ENCODE measurements at regions not wholly inside any gene's neighbourhood (a gene's known extent, or its start where the extent isn't known, plus 50 kb on each side); places are given as distances from the start of the nearest gene placed in this dataset.

- TF ChIP-seq CTCF (conservative IDR thresholded peaks at IDR 0.05; ENCODE audit: low read depth, low read length) = no peak
- no peak overlapping the region for H3K4me3 ChIP-seq (ENCODE audit: low read depth, low read length)
- DNase-seq (ENCODE audit: low read depth) = no peak
These were observed 74.7 kb upstream of the SPIN1 start for GRCh38 chr9:88313364-88314220.

GRCh38 chr9:88312517-88313103 is 75.6 kb upstream of the SPIN1 start:
- no peak overlapping the region for H3K4me3 ChIP-seq (ENCODE audit: low read depth, low read length)
- TF ChIP-seq CTCF (conservative IDR thresholded peaks at IDR 0.05; ENCODE audit: low read depth, low read length) = no peak
- no peak for DNase-seq (ENCODE audit: low read depth)

GRCh38 chr9:88312045-88312444 is 76.2 kb upstream of the SPIN1 start:
- TF ChIP-seq CTCF (conservative IDR thresholded peaks at IDR 0.05; ENCODE audit: low read depth, low read length) = no peak
- H3K4me3 ChIP-seq (ENCODE audit: low read depth, low read length) = no peak overlapping the region
- no peak for DNase-seq (ENCODE audit: low read depth)

GRCh38 chr9:88310310-88310980 is 77.8 kb upstream of the SPIN1 start:
- DNase-seq (ENCODE audit: low read depth) = peak; percentile 30
- H3K4me3 ChIP-seq (ENCODE audit: low read depth, low read length) = no peak overlapping the region
- TF ChIP-seq CTCF (conservative IDR thresholded peaks at IDR 0.05; ENCODE audit: low read depth, low read length) = peak; percentile 34

GRCh38 chr9:88308831-88309560 is 79.2 kb upstream of the SPIN1 start:
- no peak overlapping the region for H3K4me3 ChIP-seq (ENCODE audit: low read depth, low read length)
- TF ChIP-seq CTCF (conservative IDR thresholded peaks at IDR 0.05; ENCODE audit: low read depth, low read length) = no peak
- no peak for DNase-seq (ENCODE audit: low read depth)

- TF ChIP-seq CTCF (conservative IDR thresholded peaks at IDR 0.05; ENCODE audit: low read depth, low read length) = no peak
- no peak for DNase-seq (ENCODE audit: low read depth)
- no peak overlapping the region for H3K4me3 ChIP-seq (ENCODE audit: low read depth, low read length)
These were observed 81.1 kb upstream of the SPIN1 start for GRCh38 chr9:88307136-88307535.
